T-cell (primary cell): ENCODE measurements at regions not wholly inside any gene's neighbourhood (a gene's known extent, or its start where the extent isn't known, plus 50 kb on each side); places are given as distances from the start of the nearest gene placed in this dataset.

Experiments
- ATAC-seq, 4 experiments: fragments of 200-7000 bp in 3 of 4; fragments of 150-1000 bp in 1 of 4; cut with Tn5 transposase; replicated peaks in 1 of 4; 1 replicate in 3 of 4; 2 replicates in 1 of 4; pipeline ENCODE4 v1.10.0; 2021; ENCODE audit warnings: moderate library complexity in 3 of 4, mild to moderate bottlenecking in 2 of 4, moderate number of reproducible peaks in 1 of 4
- CTCF ChIA-PET, 2 donors: fragments of 300-600 bp; sonication (Branson Sonifier 250); formaldehyde crosslinking; loops; one replicate each; lab custom pipeline; 2022; ENCODE audit warnings: antibody characterized with exemption in 2 of 2; lab: Charles Lee
- POLR2A ChIA-PET, 2 donors: fragments of 300-600 bp; sonication (Branson Sonifier 250); formaldehyde crosslinking; loops; one replicate each; lab custom pipeline; 2022; ENCODE audit warnings: antibody characterized with exemption in 2 of 2; lab: Charles Lee
- DNase-seq, 35 experiments: peaks; one replicate each; pipeline versions ENCODE4 v3.0.0 to v3.0.0-alpha.2; 2013 to 2023
- H3K27ac ChIP-seq: one replicate; pipeline ENCODE4 v1.5.1; 2013; ENCODE audit warnings: low read length
- H3K27me3 ChIP-seq, 2 experiments: replicated peaks in 1 of 2; 1 replicate in 1 of 2; 2 replicates in 1 of 2; pipeline versions ENCODE4 v1.6.1 to v1.7.0; 2013; ENCODE audit warnings: low read length in 1 of 2, mixed read lengths in 1 of 2; ENCODE audit not compliant: control insufficient read depth in 2 of 2, insufficient read depth in 2 of 2; ENCODE audit errors: extremely low read depth in 1 of 2
- H3K36me3 ChIP-seq, 2 donors: 1 replicate in 1 of 2; 2 replicates in 1 of 2; pipeline versions ENCODE4 v1.6.1 to v1.7.0; 2013; ENCODE audit warnings: low read length in 1 of 2; ENCODE audit not compliant: control insufficient read depth in 2 of 2, insufficient read depth in 1 of 2; ENCODE audit errors: extremely low read depth in 1 of 2
- H3K4me1 ChIP-seq, 2 experiments: 1 replicate in 1 of 2; 2 replicates in 1 of 2; pipeline versions ENCODE4 v1.6.1 to v1.7.0; 2013; ENCODE audit warnings: low read length in 2 of 2, mixed read lengths in 1 of 2; ENCODE audit not compliant: insufficient read depth in 2 of 2, control insufficient read depth in 1 of 2; ENCODE audit errors: extremely low read depth in 1 of 2
- H3K4me3 ChIP-seq, 2 donors: 1 replicate in 1 of 2; 2 replicates in 1 of 2; pipeline versions ENCODE4 v1.5.1 to v1.7.0; 2013; ENCODE audit warnings: mild to moderate bottlenecking in 2 of 2, low read length in 1 of 2, moderate library complexity in 1 of 2; ENCODE audit not compliant: control insufficient read depth in 1 of 2; ENCODE audit errors: extremely low read depth in 1 of 2
- H3K9me3 ChIP-seq: 2 replicates; pipeline ENCODE4 v1.7.0; 2013
- H3K27ac Mint-ChIP-seq, 2 donors: one replicate each; pipeline ENCODE4 v1.8.0; 2020 to 2021; ENCODE audit warnings: mild to moderate bottlenecking in 2 of 2, mixed read lengths in 2 of 2
- H3K27me3 Mint-ChIP-seq, 2 donors: one replicate each; pipeline ENCODE4 v1.8.0; 2021 to 2022; ENCODE audit warnings: mixed read lengths in 2 of 2
- H3K36me3 Mint-ChIP-seq: one replicate; pipeline ENCODE4 v1.8.0; 2021; ENCODE audit warnings: mixed read lengths
- H3K4me1 Mint-ChIP-seq, 3 donors: one replicate each; pipeline ENCODE4 v1.8.0; 2020 to 2022; ENCODE audit warnings: mixed read lengths in 3 of 3, mild to moderate bottlenecking in 1 of 3
- H3K4me3 Mint-ChIP-seq, 3 donors: one replicate each; pipeline ENCODE4 v1.8.0; 2020 to 2022; ENCODE audit warnings: mild to moderate bottlenecking in 3 of 3, mixed read lengths in 3 of 3, moderate library complexity in 3 of 3
- H3K9me3 Mint-ChIP-seq, 3 donors: one replicate each; pipeline ENCODE4 v1.8.0; 2020 to 2022; ENCODE audit warnings: mixed read lengths in 3 of 3
- WGBS: methylation state at CpG from one replicate; pipeline ENCODE4 v1.1.5; 2013; ENCODE audit warnings: missing lambda C conversion rate; ENCODE audit not compliant: insufficient coverage; 5-methylcytosine and 5-hydroxymethylcytosine counted together

DNA sequence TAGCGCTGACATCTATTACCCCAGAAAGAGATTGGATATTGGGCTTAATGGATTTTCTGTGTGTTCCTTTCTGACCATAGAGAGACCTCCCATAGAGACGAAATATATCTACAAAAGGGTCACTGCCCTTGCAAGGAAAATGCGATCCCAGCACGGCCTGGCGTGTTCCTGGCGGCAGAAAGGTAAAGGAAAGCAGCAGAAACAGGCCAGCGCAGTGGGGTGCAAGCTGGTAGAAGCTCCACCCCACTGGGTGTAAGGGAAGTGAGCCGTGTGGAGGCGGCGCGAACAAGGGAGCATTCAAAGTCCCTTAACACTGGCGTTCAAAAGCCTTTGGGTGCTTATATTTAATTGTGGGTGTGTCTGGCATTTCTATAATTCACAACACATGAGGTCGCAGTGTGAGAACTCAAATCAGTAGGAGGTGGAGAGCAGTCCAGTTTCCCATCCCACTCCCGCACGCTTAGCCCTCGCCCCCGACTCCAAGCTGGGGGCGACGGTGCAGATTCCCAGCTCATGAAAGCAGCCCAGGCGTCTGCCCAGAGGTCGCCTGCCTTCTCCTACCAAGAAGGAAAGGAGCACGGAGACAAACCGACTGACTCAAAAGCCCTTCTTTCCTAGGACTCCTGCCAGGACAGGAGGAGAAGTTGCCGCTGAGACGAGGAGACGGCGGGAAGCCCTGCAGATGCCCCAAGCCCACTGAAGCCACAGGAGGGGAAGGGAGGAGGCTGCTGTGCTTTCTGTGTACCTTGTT is 478.4 kb downstream of the FOXO1 start:
- no peaks in the 10 kb centered on the region for H3K27me3 Mint-ChIP-seq
- POLR2A ChIA-PET: interaction anchor here (0.6 to 1.0 kb wide), 3 partner anchors 19 to 298 kb away, joined by 3 to 5 read pairs (median 4); no protein-coding TSS in a partner anchor
- no peaks in the 10 kb centered on the region for H3K36me3 ChIP-seq
- H3K4me1 ChIP-seq: peaks cover 70 to 78% of the 10 kb centered on the region in 2 experiments
- peak overlapping the region; percentile 77 to 86 (median 78) for H3K4me3 Mint-ChIP-seq
- peaks cover 0 to 5% (median 0%) of the 10 kb centered on the region in 3 donors for H3K9me3 Mint-ChIP-seq
- DNase-seq: peak; percentile 34 to 78 (median 62)
- peak overlapping the region; percentile 71 for H3K27ac ChIP-seq
- peaks cover 5% of the 10 kb centered on the region for H3K36me3 Mint-ChIP-seq
- ATAC-seq: peak; percentile 61 to 64 (median 62)
- H3K9me3 ChIP-seq: no peaks in the 10 kb centered on the region
- H3K4me3 ChIP-seq: peak overlapping the region; percentile 25 to 41
- 45% methylated on average over 11 of the region's 27 CpGs for WGBS
- no peaks in the 10 kb centered on the region for H3K27me3 ChIP-seq
- peaks cover 89 to 96% (median 91%) of the 10 kb centered on the region in 3 donors for H3K4me1 Mint-ChIP-seq
- CTCF ChIA-PET: interaction anchor here in 1 of 2 donors (0.5 to 1.4 kb wide), 9 partner anchors 18 to 496 kb away, joined by 3 to 8 read pairs (median 4); no protein-coding TSS in a partner anchor
- peak overlapping the region; percentile 96 to 99 for H3K27ac Mint-ChIP-seq

DNA sequence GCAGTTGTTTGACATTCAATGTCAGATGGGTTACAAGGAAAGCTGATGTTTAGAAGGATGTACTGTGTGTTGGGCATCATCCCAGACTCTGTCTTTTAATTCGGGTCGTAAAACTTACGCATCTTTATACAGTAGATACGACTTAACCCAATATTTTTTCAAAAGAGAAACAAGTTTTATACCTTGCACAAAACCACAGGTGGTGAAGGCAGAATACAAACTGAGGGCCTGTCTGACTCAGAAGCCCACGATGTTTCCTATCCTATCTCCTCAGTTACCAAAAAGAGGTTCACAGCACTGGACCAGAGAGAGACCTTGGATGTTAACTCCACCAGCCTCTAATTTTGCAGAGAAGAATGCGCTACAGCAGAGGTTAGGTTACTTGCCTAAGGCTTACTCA is 477.0 kb downstream of the FOXO1 start:
- POLR2A ChIA-PET: interaction anchor here in 1 of 2 donors (0.5 kb wide), 1 partner anchor 23 kb away, joined by 3 read pairs; no protein-coding TSS in a partner anchor
- DNase-seq: peak in 3 of 35 experiments; percentile 14 to 34 (median 23)
- H3K4me3 Mint-ChIP-seq: peak overlapping the region; percentile 7 to 86 (median 39)
- Histone ChIP-seq H3K27ac (peak overlapping the region; percentile 71), H3K9me3 (no peaks in the 10 kb centered on the region), H3K4me3 (no peak overlapping the region), H3K4me1 (peaks cover 68 to 73% of the 10 kb centered on the region in 2 experiments), H3K27me3 (no peaks in the 10 kb centered on the region), H3K36me3 (no peaks in the 10 kb centered on the region)
- peaks cover under 1% of the 10 kb centered on the region for H3K36me3 Mint-ChIP-seq
- peaks cover 0 to under 1% (median 0%) of the 10 kb centered on the region in 3 donors for H3K9me3 Mint-ChIP-seq
- H3K27me3 Mint-ChIP-seq: no peaks in the 10 kb centered on the region
- H3K27ac Mint-ChIP-seq: peak overlapping the region; percentile 96 to 99
- 29% methylated on average over 2 of the region's 6 CpGs for WGBS
- ATAC-seq: peak in 1 of 4 experiments; percentile 7
- peaks cover 82 to 94% (median 86%) of the 10 kb centered on the region in 3 donors for H3K4me1 Mint-ChIP-seq
- CTCF ChIA-PET: interaction anchor here (0.7 to 2.7 kb wide), 3 partner anchors 12 to 19 kb away, joined by 3 to 8 read pairs (median 3); no protein-coding TSS in a partner anchor

DNA sequence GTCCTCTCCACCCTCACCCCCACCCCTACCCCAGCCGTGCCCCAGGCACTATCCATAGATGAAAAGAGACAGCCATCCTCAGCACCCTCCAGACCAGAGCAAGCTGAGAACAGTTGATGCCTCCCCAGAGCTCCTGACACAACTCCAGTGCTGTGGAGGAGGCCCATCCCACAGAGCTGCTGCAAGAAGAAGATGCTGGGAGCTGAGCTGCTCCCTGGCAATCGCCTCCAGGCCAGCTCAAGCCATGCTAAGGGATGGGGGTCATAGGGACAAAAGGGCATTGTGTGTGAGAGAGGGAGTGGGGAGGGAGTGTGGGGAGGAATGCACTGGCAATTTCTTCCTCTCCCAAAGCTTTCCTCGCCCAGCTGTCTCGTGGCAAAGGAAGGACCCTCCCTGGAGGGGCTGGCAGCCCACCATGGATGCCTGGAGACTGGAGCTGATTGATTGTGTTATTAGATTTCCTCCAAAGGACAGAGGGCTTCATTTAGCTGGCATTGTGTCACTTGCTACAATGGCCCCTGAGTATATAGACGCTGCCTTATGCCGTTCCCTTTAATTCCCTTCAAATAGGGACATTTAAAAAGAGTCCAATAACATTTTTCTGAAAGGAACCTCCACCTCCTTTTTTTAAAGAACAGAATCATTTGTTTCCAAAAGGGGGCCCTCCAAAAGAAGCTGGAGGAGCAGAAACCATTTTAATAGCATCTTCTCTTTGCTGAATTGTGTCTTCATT is 476.4 kb downstream of the FOXO1 start:
- no peaks in the 10 kb centered on the region for H3K9me3 ChIP-seq
- peak overlapping the region; percentile 22 to 86 (median 49) for H3K4me3 Mint-ChIP-seq
- ATAC-seq (no peak), DNase-seq (peak in 2 of 35 experiments; percentile 9 to 34)
- no peaks in the 10 kb centered on the region for H3K36me3 ChIP-seq
- peak overlapping the region; percentile 96 to 99 for H3K27ac Mint-ChIP-seq
- peaks cover 68 to 73% of the 10 kb centered on the region in 2 experiments for H3K4me1 ChIP-seq
- H3K4me3 ChIP-seq: no peak overlapping the region
- H3K27me3 ChIP-seq: no peaks in the 10 kb centered on the region
- WGBS: 86% methylated on average over 1 of the region's 6 CpGs
- H3K27ac ChIP-seq: peak overlapping the region; percentile 71
- ChIA-PET CTCF (interaction anchor here (0.5 to 2.7 kb wide), 7 partner anchors 11 to 871 kb away, joined by 3 to 8 read pairs (median 3); partner anchors contain the start of gene WBP4 (in 1 of the 2)), POLR2A (interaction anchor here (0.5 to 1.1 kb wide), 7 partner anchors 12 to 465 kb away, joined by 3 to 6 read pairs (median 4); no protein-coding TSS in a partner anchor)
- H3K27me3 Mint-ChIP-seq: no peaks in the 10 kb centered on the region
- H3K4me1 Mint-ChIP-seq: peaks cover 81 to 94% (median 85%) of the 10 kb centered on the region in 3 donors
- no peaks in the 10 kb centered on the region for H3K9me3 Mint-ChIP-seq
- no peaks in the 10 kb centered on the region for H3K36me3 Mint-ChIP-seq

DNA sequence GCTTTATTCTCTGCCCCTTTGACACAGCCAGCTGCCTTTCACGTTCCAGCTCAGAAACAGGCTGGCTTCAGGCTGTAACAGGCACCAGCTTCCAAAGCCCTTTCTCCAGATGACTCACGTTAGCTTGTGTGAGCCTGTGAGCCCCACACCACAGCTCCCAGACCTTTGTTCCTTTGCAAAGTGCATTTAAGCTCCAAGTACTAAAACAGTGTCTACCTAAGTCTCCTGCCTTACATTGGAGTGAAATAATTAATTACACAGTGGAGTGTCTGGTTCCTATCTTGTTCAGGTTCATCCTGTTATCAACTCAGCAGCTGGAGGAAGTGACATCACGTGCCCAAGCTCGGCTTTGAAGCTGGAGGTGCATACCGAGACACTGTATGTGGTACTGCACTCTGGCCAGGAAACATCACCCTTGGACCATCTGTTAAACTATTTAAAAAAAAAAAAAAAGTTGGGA is 475.8 kb downstream of the FOXO1 start:
- peak overlapping the region; percentile 71 for H3K27ac ChIP-seq
- DNase-seq (peak; percentile 51 to 90 (median 82)), ATAC-seq (peak; percentile 36 to 53 (median 41))
- Mint-ChIP-seq H3K27me3 (no peaks in the 10 kb centered on the region), H3K9me3 (no peaks in the 10 kb centered on the region), H3K4me1 (peaks cover 75 to 90% (median 79%) of the 10 kb centered on the region in 3 donors), H3K4me3 (peak overlapping the region; percentile 22 to 86 (median 49)), H3K36me3 (no peaks in the 10 kb centered on the region), H3K27ac (peak overlapping the region; percentile 96 to 99)
- WGBS: 0% methylated on average over 2 of the region's 5 CpGs
- H3K4me3 ChIP-seq: no peak overlapping the region
- H3K27me3 ChIP-seq: no peaks in the 10 kb centered on the region
- no peaks in the 10 kb centered on the region for H3K9me3 ChIP-seq
- ChIA-PET POLR2A (interaction anchor here (0.6 to 1.1 kb wide), 5 partner anchors 12 to 464 kb away, joined by 3 to 6 read pairs (median 4); no protein-coding TSS in a partner anchor), CTCF (interaction anchor here (0.5 to 2.7 kb wide), 10 partner anchors 10 to 870 kb away, joined by 3 to 8 read pairs (median 3); partner anchors contain the start of gene WBP4 (in 1 of the 2))
- H3K4me1 ChIP-seq: peaks cover 62 to 67% of the 10 kb centered on the region in 2 experiments
- no peaks in the 10 kb centered on the region for H3K36me3 ChIP-seq

DNA sequence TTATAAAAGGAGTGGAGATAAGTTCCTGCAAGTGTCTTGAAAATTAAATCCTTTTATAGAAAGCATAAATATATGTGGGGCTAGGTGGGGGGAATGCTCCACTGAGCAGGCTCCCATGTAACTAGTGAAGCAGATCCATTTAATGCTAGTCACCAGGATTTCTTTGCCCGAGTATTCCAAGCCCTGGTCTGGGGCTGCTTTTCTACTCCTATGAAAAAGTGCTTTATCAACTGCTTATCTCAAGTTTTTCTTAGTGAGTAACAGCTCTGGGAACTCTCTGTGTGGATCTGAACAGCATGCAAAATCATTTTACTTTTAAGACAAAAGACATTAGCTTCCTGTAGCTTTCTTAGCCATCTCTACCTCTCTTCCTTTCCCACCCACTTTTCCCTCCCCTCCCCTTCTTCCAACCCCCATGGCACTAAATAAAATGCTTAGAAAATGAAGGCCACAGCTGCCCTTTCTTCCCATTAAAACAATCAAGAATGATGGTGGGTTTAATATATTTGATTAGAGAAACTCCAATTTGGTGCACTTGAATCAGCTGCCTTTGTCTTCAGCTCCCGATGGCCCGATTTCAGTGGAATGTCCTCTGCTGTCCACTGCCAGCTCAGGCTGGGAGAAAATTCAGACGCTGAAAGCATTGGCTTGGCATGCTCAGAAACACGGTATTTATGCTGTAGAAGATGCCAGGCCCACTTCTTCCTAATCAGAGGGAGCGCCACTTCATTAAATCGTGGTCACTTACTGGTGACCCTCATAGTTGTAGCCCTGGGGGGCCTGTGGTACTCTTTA is 475.1 kb downstream of the FOXO1 start:
- H3K27ac Mint-ChIP-seq: peak overlapping the region; percentile 96 to 99
- ATAC-seq (no peak), DNase-seq (no peak)
- ChIA-PET CTCF (interaction anchor here (0.6 to 2.7 kb wide), 10 partner anchors 9 to 505 kb away, joined by 3 to 8 read pairs (median 4); no protein-coding TSS in a partner anchor), POLR2A (interaction anchor here in 1 of 2 donors (0.7 to 1.1 kb wide), 2 partner anchors 15 to 450 kb away, joined by 3 to 6 read pairs; no protein-coding TSS in a partner anchor)
- Histone ChIP-seq H3K4me3 (no peak overlapping the region), H3K36me3 (no peaks in the 10 kb centered on the region), H3K4me1 (peaks cover 55 to 62% of the 10 kb centered on the region in 2 experiments), H3K27ac (peak overlapping the region; percentile 71), H3K9me3 (no peaks in the 10 kb centered on the region), H3K27me3 (no peaks in the 10 kb centered on the region)
- H3K4me3 Mint-ChIP-seq: peak overlapping the region; percentile 3 to 86 (median 49)
- H3K27me3 Mint-ChIP-seq: no peaks in the 10 kb centered on the region
- H3K9me3 Mint-ChIP-seq: no peaks in the 10 kb centered on the region
- peaks cover 73 to 83% (median 75%) of the 10 kb centered on the region in 3 donors for H3K4me1 Mint-ChIP-seq
- H3K36me3 Mint-ChIP-seq: no peaks in the 10 kb centered on the region
- WGBS: 95% methylated on average over 4 of the region's 7 CpGs
